Immature natural killer cell (primary cell): ENCODE measurements at regions not wholly inside any gene's neighbourhood (a gene's known extent, or its start where the extent isn't known, plus 50 kb on each side); places are given as distances from the start of the nearest gene placed in this dataset.
"Not testable (repeated sequence)": the region's sequence is repeated elsewhere in the genome, so short reads cannot be mapped to it uniquely, and the experiment has no call there.

ENCODE experiments used
- DNase-seq, 3 donors: peaks; one replicate each; pipeline ENCODE4 v3.0.0; 2022; ENCODE audit warnings: mixed read lengths in 1 of 3
- H3K27ac Mint-ChIP-seq, 6 donors: one replicate each; pipeline ENCODE4 v1.8.0; 2020; ENCODE audit warnings: mixed read lengths in 6 of 6, mild to moderate bottlenecking in 5 of 6, inconsistent platforms in 4 of 6, moderate library complexity in 3 of 6
- H3K27me3 Mint-ChIP-seq, 3 donors: one replicate each; pipeline ENCODE4 v1.8.0; 2020 to 2021; ENCODE audit warnings: low read depth in 3 of 3, mild to moderate bottlenecking in 3 of 3, mixed read lengths in 3 of 3, moderate library complexity in 3 of 3, inconsistent platforms in 1 of 3
- H3K36me3 Mint-ChIP-seq, 3 donors: one replicate each; pipeline ENCODE4 v1.8.0; 2020; ENCODE audit warnings: mixed read lengths in 3 of 3, inconsistent platforms in 2 of 3, mild to moderate bottlenecking in 2 of 3
- H3K4me1 Mint-ChIP-seq, 2 donors: one replicate each; pipeline ENCODE4 v1.8.0; 2020; ENCODE audit warnings: inconsistent platforms in 2 of 2, mild to moderate bottlenecking in 2 of 2, mixed read lengths in 2 of 2, moderate library complexity in 1 of 2
- H3K4me3 Mint-ChIP-seq, 5 donors: one replicate each; pipeline ENCODE4 v1.8.0; 2020; ENCODE audit warnings: mild to moderate bottlenecking in 5 of 5, mixed read lengths in 5 of 5, inconsistent platforms in 3 of 5, moderate library complexity in 3 of 5
- H3K9me3 Mint-ChIP-seq, 6 donors: one replicate each; pipeline ENCODE4 v1.8.0; 2020; ENCODE audit warnings: mild to moderate bottlenecking in 6 of 6, mixed read lengths in 6 of 6, inconsistent platforms in 4 of 6, moderate library complexity in 3 of 6

DNA sequence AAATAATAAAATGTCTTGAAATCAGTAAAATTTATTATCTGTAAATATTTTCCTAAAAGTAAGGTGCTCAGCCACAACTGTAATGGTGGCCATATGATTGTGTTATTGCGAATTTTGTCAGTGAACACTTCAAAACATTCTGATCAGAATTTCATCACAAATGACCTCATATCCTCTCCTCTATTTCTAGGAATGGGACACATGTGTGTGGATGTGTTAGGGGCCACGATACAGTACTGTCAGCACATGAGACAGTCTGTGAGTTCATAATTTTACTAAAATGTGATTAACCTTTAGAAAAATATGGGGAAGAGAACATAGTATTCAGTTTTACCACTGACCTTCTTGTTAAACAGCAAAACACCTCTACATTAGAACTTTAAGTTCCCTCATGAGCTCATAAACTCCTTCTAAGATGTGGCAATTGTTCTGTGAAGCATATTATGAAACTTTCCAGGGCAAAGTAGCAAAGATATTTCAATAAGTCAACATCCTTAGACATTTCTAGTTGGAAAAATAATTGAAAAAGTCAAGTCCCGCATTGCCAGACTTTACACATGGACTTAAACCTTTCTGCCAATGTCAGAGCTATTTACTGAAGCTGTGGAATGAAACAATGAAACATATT is 158.2 kb upstream of the ABI3BP start:
- H3K27ac Mint-ChIP-seq, result no peak overlapping the region
- no peak overlapping the region for H3K4me3 Mint-ChIP-seq
- DNase-seq, result no peak
- H3K27me3 Mint-ChIP-seq, result peaks cover 0 to 6% (median 4%) of the 10 kb centered on the region in 3 donors
- no peaks in the 10 kb centered on the region for H3K36me3 Mint-ChIP-seq
- H3K4me1 Mint-ChIP-seq, result no peaks in the 10 kb centered on the region
- no peaks in the 10 kb centered on the region for H3K9me3 Mint-ChIP-seq

- Mint-ChIP-seq H3K27ac (no peak overlapping the region), H3K36me3 (no peaks in the 10 kb centered on the region), H3K4me3 (no peak overlapping the region), H3K9me3 (no peaks in the 10 kb centered on the region), H3K4me1 (no peaks in the 10 kb centered on the region), H3K27me3 (peaks cover 0 to 6% (median 0%) of the 10 kb centered on the region in 3 donors)
- DNase-seq, result no peak
Measured at GRCh38 chr3:101150504-101150903, 157.3 kb upstream of the ABI3BP start.

GRCh38 chr3:101149707-101150106 is 156.5 kb upstream of the ABI3BP start:
- Mint-ChIP-seq H3K27ac (no peak overlapping the region), H3K4me1 (no peaks in the 10 kb centered on the region), H3K9me3 (no peaks in the 10 kb centered on the region), H3K27me3 (peaks cover 0 to 6% (median 0%) of the 10 kb centered on the region in 3 donors), H3K36me3 (no peaks in the 10 kb centered on the region), H3K4me3 (no peak overlapping the region)
- DNase-seq, result no peak

- no peak for DNase-seq
- Mint-ChIP-seq H3K36me3 (no peaks in the 10 kb centered on the region), H3K4me1 (no peaks in the 10 kb centered on the region), H3K9me3 (no peaks in the 10 kb centered on the region), H3K27me3 (peaks cover 0 to 6% (median 0%) of the 10 kb centered on the region in 3 donors), H3K27ac (no peak overlapping the region), H3K4me3 (no peak overlapping the region)
Measured at GRCh38 chr3:101149251-101149650, 156.0 kb upstream of the ABI3BP start.

DNA sequence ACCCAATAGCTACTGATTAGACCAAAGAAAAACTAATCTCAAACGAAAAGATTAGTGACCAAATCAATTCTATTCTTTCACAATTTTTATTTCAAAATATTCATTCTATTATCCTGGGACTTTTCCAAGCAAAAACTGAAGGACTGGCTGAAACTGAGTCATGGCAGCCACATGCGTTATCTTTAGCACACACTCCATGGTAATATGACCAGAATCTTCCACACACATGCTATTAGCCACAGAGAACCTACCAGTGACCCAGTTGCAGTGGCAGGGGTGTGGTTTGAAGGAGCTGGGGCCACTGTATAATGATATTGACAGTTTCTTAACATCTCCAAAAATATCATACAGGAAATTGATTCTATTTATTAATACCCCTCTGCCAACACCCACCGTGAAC is 154.8 kb upstream of the ABI3BP start:
- no peak overlapping the region for H3K4me3 Mint-ChIP-seq
- H3K27me3 Mint-ChIP-seq, result peaks cover 0 to 4% (median 0%) of the 10 kb centered on the region in 3 donors
- no peak overlapping the region for H3K27ac Mint-ChIP-seq
- H3K4me1 Mint-ChIP-seq, result no peaks in the 10 kb centered on the region
- H3K9me3 Mint-ChIP-seq, result no peaks in the 10 kb centered on the region
- H3K36me3 Mint-ChIP-seq, result no peaks in the 10 kb centered on the region
- no peak for DNase-seq

DNA sequence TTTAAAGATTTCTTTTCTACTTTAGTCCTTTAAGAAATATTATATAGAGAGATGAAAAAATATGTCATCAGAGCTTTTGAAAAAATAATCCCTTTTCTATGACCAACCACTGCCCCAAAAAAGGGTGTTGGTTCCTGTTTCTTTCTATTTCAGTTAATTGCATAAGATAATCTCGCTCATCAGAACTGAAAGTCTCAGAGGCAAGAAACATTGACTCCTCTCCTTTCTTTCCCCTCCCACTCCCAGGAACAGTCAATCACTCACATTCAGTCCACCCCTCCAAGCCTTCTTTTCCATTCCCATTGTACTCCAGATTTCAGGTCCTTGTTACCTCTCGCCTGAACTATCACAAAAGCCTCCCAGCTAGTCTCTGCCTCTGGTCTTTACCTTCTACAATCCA is 153.7 kb upstream of the ABI3BP start:
- Mint-ChIP-seq H3K36me3 (no peaks in the 10 kb centered on the region), H3K4me3 (no peak overlapping the region), H3K9me3 (no peaks in the 10 kb centered on the region)

DNA sequence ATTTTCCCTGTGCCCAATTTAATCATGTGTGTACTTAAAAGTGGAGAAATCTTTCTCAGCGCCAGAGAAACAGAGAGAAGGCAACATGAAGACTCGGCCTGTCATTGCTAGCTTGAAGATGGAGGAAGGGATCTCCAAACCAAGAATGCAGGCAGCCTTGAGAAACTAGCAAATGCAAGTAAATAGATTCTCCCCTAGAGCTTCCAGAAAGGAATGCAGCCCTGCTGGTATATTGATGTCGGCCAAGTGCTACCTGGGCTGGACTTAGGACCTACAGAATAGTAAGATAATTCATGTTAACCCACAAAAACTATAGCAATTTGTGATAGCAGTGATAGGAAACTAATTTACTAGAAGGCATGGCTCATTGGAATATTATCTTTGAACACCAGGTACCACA is 150.9 kb upstream of the ABI3BP start:
- no peaks in the 10 kb centered on the region for H3K4me1 Mint-ChIP-seq
- H3K27me3 Mint-ChIP-seq, result peaks cover 0 to 1% (median 0%) of the 10 kb centered on the region in 3 donors
- no peaks in the 10 kb centered on the region for H3K9me3 Mint-ChIP-seq
- no peak overlapping the region for H3K4me3 Mint-ChIP-seq
- H3K27ac Mint-ChIP-seq, result no peak overlapping the region
- no peaks in the 10 kb centered on the region for H3K36me3 Mint-ChIP-seq
- no peak for DNase-seq

More for the DNA sequence above, 153.7 kb upstream of the ABI3BP start:
- no peak for DNase-seq
- Mint-ChIP-seq H3K27ac (no peak overlapping the region), H3K4me1 (no peaks in the 10 kb centered on the region), H3K27me3 (peaks cover 0 to 4% (median 0%) of the 10 kb centered on the region in 3 donors)

DNA sequence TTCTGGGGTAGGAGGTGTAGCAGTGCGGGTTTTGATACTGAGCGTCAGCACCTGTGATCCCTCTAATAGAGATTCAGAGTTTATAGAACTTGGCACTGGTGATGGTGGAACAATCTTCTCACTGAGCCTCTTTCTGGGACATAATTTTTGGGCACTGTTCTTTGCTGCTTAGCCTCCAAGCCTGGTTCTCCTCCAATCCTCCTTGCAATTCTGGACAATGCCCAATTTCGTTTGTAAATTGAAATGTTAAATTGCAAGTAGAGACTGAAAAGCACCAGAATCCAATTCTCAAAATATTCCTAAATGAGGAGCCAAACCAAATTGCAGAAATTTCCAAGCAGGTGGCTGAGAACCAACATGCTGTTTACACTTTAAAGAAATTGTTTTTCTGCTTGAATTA is 149.8 kb upstream of the ABI3BP start:
- no peak for DNase-seq
- H3K27ac Mint-ChIP-seq, result no peak overlapping the region
- H3K4me1 Mint-ChIP-seq, result no peaks in the 10 kb centered on the region
- no peaks in the 10 kb centered on the region for H3K36me3 Mint-ChIP-seq
- H3K9me3 Mint-ChIP-seq, result peaks cover 0 to 2% (median 0%) of the 10 kb centered on the region in 6 donors
- no peak overlapping the region for H3K4me3 Mint-ChIP-seq
- peaks cover 0 to 1% (median 0%) of the 10 kb centered on the region in 3 donors for H3K27me3 Mint-ChIP-seq

DNA sequence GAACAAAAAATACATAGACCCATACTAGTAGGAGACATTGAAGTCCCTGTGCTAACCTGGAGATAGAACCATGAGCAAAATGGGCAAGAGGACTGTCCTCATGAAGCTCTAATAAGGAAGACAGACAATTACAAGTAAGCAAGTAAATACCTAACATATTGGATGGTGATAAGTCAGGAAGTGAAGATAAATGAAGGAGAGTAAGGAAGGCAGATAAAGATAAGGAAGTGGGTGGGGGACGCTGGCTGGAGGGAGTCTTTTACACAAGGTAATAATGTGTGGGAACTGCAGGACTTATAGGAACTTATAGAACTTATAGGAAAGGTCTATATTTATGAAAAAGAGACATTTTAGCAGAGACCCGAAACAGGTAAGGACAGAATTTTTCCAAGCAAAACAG is 148.9 kb upstream of the ABI3BP start:
- Mint-ChIP-seq H3K4me3 (no peak overlapping the region), H3K4me1 (no peaks in the 10 kb centered on the region), H3K27me3 (peaks cover 0 to 1% (median 0%) of the 10 kb centered on the region in 3 donors), H3K27ac (no peak overlapping the region), H3K36me3 (no peaks in the 10 kb centered on the region), H3K9me3 (peaks cover 0 to 2% (median 0%) of the 10 kb centered on the region in 6 donors)
- DNase-seq, result no peak

- Mint-ChIP-seq H3K4me1 (no peaks in the 10 kb centered on the region), H3K27ac (no peak overlapping the region), H3K36me3 (no peaks in the 10 kb centered on the region), H3K4me3 (no peak overlapping the region), H3K9me3 (peaks cover 0 to 5% (median 0%) of the 10 kb centered on the region in 6 donors), H3K27me3 (peaks cover 0 to 1% (median 0%) of the 10 kb centered on the region in 3 donors)
- no peak for DNase-seq
Measured at GRCh38 chr3:101141135-101141534, 147.9 kb upstream of the ABI3BP start.

- no peak for DNase-seq
- Mint-ChIP-seq H3K27me3 (peaks cover 0 to 1% (median 0%) of the 10 kb centered on the region in 3 donors), H3K9me3 (peaks cover 0 to 5% (median 0%) of the 10 kb centered on the region in 6 donors), H3K4me3 (no peak overlapping the region), H3K27ac (no peak overlapping the region), H3K36me3 (no peaks in the 10 kb centered on the region), H3K4me1 (peaks cover 2 to 4% of the 10 kb centered on the region in 2 donors)
Measured at GRCh38 chr3:101138817-101139216, 145.6 kb upstream of the ABI3BP start.

DNA sequence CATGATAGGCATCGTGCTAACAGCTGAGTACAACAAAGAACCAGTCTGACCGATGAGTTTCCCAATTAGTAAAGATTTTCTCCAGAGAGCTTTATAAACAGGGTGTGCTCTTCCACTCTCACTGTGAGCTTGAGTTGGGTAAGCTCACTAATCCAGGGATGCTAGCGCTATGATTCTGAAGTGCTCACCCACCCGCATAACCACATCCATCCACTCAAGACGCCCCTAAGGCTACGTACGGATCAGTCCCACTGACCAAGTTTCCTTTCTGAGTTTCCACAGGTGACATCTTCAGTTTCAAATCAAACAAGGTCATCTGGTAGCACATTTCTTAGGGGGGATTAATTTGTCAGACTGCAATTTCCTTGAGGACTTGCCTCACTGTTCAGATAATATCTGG is 141.1 kb upstream of the ABI3BP start:
- Mint-ChIP-seq H3K27me3 (peaks cover 0 to 6% (median 2%) of the 10 kb centered on the region in 3 donors), H3K36me3 (no peaks in the 10 kb centered on the region), H3K4me1 (peaks cover 7% of the 10 kb centered on the region in 2 donors), H3K27ac (no peak overlapping the region), H3K9me3 (peaks cover 0 to 5% (median 0%) of the 10 kb centered on the region in 6 donors), H3K4me3 (peak overlapping the region in 1 of 5 donors; percentile 7)
- DNase-seq, result no peak

DNA sequence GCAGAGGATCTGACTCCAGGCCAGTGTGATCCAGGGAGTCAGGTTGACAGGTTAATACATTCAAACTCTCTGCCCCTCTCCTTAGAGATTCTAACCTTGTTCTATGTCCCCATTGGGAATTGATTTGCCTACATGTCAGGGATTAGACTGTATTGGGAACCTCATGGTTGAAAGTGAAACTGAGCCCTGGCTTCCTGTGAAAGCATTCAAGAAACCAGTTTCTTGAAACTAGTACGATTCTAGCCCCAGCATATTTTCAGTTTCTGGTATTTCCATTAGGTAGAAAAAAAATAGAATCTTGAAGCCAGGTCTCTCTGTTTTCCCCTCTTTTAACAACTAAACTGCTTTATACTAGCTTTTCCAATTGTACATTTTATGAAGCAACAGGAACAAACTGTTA is 140.4 kb upstream of the ABI3BP start:
- Mint-ChIP-seq H3K27ac (peak overlapping the region in 1 of 6 donors; percentile 58), H3K4me3 (peak overlapping the region in 1 of 5 donors; percentile 48), H3K9me3 (peaks cover 0 to 3% (median 0%) of the 10 kb centered on the region in 6 donors), H3K36me3 (no peaks in the 10 kb centered on the region), H3K27me3 (peaks cover 0 to 6% (median 2%) of the 10 kb centered on the region in 3 donors), H3K4me1 (peaks cover 7% of the 10 kb centered on the region in 2 donors)
- DNase-seq, result peak in 1 of 3 donors; percentile 0

DNA sequence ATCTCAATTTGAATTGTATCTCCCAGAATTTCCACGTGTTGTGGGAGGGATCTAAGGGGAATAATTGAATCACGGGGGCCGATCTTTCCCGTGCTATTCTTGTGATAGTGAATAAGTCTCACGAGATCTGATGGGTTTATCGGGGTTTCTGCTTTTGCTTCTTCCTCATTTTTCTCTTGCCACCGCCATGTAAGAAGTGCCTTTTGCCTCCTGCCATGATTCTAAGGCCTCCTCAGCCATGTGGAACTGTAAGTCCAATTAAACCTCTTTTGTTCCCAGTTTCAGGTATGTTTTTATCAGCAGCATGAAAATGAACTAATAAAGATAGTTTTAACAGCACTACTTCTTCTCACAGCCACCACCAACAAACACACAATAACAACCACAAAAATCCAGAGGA is 140.0 kb upstream of the ABI3BP start:
- not testable (repeated sequence) for H3K4me1 Mint-ChIP-seq, DNase-seq, H3K9me3 Mint-ChIP-seq, H3K27me3 Mint-ChIP-seq, H3K36me3 Mint-ChIP-seq, H3K4me3 Mint-ChIP-seq
- peak overlapping the region in 1 of 6 donors; percentile 58 for H3K27ac Mint-ChIP-seq

DNA sequence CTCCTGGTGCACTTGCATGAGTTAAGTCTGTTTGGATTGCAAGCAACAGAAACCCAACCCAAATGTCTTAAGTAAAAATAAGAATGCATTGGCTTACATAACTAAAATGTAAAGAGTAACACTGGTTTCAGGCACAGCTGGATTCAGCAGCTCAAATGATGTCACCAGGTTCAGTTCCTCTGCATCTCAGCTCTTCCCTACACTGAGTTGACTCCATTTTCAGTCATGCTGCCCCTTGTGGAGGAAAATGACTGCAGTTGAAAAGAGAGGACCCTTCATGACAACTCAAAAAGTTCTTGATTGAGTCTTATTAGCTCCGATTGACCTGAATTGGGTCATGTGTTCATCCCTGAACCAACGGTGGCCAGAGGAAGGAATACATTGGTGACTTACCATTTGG is 138.5 kb upstream of the ABI3BP start:
- peaks cover 0 to 6% (median 2%) of the 10 kb centered on the region in 3 donors for H3K27me3 Mint-ChIP-seq
- H3K36me3 Mint-ChIP-seq, result no peaks in the 10 kb centered on the region
- H3K9me3 Mint-ChIP-seq, result peaks cover 0 to 9% (median 0%) of the 10 kb centered on the region in 6 donors
- peaks cover 7% of the 10 kb centered on the region in 2 donors for H3K4me1 Mint-ChIP-seq
- no peak for DNase-seq
- no peak overlapping the region for H3K27ac Mint-ChIP-seq
- H3K4me3 Mint-ChIP-seq, result no peak overlapping the region
